BJ (cell line): ENCODE measurements at regions not wholly inside any gene's neighbourhood (a gene's known extent, or its start where the extent isn't known, plus 50 kb on each side); places are given as distances from the start of the nearest gene placed in this dataset.
"Not testable (repeated sequence)": the region's sequence is repeated elsewhere in the genome, so short reads cannot be mapped to it uniquely, and the experiment has no call there.

Experiments used
- CTCF ChIA-PET: fragments of 350-600 bp; formaldehyde crosslinking; extraction: SDS; loops from one replicate; lab custom pipeline; 2021; ENCODE audit warnings: antibody characterized with exemption, inconsistent platforms; lab: Yijun Ruan, JAX
- POLR2A ChIA-PET: fragments of 300-600 bp; sonication (Branson Sonifier 250); formaldehyde crosslinking; extraction: SDS; loops from one replicate; lab custom pipeline; 2021; ENCODE audit warnings: antibody characterized with exemption; lab: Charles Lee
- DNase-seq: peaks from one replicate; pipeline ENCODE4 v3.0.0-alpha.2; 2011; ENCODE audit warnings: low read depth
- H3K27me3 ChIP-seq: 2 replicates; pipeline ENCODE4 v1.6.0; 2011; ENCODE audit warnings: low read length; ENCODE audit not compliant: control insufficient read depth, insufficient read depth
- H3K36me3 ChIP-seq: 2 replicates; pipeline ENCODE4 v1.5.1; 2011; ENCODE audit warnings: low read length; ENCODE audit not compliant: control insufficient read depth, insufficient read depth
- H3K4me3 ChIP-seq: 2 replicates; pipeline ENCODE4 v1.5.1; 2011; ENCODE audit warnings: low read depth, mild to moderate bottlenecking, control low read depth, low read length
- CTCF ChIP-seq: IDR thresholded peaks from 2 replicates; pipeline ENCODE4 v1.5.1; 2011; ENCODE audit warnings: low read depth, mild to moderate bottlenecking, control low read depth, inconsistent platforms, low read length, moderate library complexity; ENCODE audit not compliant: insufficient read depth

DNA sequence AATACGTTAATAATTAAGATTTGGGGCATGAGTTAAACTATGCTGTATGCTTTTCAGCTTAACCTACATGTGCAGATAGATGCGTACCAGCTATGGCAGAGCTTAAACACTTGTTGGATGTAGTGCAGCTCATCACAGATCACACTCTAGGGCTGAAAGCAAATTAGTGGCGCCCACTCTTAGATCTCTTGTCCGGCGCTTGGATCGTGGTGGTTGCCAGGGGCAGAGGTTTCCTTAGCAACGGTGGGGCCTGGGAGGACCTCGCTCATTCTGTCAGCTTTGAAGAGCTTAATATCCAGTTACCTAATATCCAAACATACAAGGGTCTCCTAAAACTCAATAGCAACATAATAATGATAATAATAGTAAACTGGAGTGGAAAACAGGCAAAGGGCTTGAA lies 548.2 kb upstream of the PFKP start:
- POLR2A ChIA-PET: no interaction called here
- CTCF ChIA-PET: no interaction called here
- H3K36me3 ChIP-seq: no peaks in the 10 kb centered on the region
- TF ChIP-seq CTCF: no peak
- no peaks in the 10 kb centered on the region for H3K27me3 ChIP-seq
- no peak for DNase-seq
- no peak overlapping the region for H3K4me3 ChIP-seq

DNA sequence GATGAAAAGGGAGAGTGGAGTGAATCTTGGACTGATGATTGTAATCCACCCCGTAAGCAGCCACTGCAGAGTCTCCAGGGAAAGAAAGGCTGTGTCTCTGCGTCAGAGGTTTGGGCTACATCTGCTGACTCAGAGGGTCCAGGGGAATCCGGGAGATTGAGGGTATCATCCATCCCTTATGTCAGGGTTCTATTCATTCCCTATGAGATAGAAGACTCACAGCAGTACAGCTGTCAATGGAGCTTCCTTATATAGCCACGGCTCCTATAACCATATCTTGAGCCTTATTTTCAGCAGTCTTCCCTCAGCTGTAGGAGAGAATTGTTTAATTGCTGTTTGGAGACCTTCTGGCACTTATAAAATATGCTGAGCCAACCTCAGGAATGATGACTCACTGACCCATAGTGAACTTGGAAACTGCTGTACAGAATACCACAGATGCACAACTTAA lies 558.2 kb upstream of the PFKP start:
- no peak overlapping the region for H3K4me3 ChIP-seq
- ChIA-PET POLR2A (no interaction called here), CTCF (no interaction called here)
- no peaks in the 10 kb centered on the region for H3K36me3 ChIP-seq
- no peak for TF ChIP-seq CTCF
- DNase-seq: no peak
- no peaks in the 10 kb centered on the region for H3K27me3 ChIP-seq

DNA sequence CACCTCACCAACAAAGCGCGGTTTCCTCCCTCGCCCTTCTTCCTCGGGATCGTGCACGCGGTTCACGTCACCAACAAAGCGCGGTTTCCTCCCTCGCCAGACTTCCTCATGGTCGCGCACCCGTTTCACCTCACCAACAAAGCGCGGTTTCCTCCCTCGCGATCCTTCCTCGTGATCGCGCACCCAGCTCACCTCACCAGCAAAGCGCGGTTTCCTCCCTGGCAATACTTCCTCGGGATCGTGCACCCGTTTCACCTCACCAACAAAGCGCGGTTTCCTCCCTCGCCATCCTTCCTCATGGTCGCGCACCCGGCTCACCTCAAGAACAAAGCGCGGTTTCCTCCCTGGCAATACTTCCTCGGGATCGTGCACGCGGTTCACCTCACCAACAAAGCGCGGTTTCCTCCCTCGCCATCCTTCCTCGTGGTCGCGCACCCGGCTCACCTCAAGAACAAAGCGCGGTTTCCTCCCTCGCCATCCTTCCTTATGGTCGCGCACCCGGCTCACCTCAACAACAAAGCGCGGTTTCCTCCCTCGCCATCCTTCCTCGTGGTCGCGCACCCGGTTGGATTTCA lies 565.9 kb upstream of the PFKP start:
- DNase-seq, H3K36me3 ChIP-seq, H3K4me3 ChIP-seq, CTCF ChIA-PET, POLR2A ChIA-PET, H3K27me3 ChIP-seq: not testable (repeated sequence)

DNA sequence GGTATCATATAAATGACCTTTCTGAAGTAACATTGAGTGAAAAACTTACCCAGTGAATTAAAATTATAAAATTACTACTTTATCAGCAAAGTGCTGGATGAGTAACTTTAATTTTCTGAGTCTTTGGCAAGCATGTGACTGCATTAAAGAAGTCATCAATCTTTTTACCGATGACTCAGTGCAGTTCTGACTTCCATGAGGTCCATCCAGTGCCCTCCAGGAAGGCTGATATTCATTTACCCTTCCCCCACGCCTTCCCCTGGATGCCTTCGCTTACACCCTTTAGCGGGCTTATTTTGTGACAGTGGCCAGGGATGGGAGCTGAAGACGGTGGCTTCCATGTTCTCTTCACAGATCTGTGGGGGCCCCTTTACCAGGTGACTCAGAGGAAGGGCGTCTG lies 572.9 kb upstream of the PFKP start:
- TF ChIP-seq CTCF: no peak
- POLR2A ChIA-PET: no interaction called here
- CTCF ChIA-PET: no interaction called here

DNA sequence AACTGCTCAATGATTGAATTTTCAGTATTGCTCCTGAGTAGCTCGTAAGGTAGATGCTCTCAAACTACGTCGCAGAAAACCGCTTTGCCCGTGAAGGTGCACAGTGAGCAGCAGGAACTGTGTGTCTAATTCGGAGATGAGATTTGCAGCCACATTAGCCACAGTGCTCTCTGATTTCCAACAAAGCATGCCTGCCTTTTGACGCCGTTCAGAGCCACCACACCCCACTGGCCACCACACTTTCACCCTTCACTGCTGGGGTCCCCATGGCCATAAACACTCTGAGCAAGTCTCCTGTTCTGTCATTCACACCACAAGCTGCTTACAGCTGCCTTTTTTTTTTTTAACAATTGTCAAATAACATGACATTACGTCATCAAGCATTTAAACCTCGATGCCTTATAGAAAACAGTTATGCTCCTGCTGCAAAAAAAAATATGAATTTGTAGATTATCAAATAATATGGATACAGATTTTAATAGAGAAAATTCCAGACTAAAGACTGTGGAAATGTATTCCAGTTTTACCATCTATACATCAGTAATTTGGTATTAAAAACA lies 578.8 kb upstream of the PFKP start:
- POLR2A ChIA-PET: no interaction called here
- no peak overlapping the region for H3K4me3 ChIP-seq
- DNase-seq: no peak
- CTCF ChIA-PET: no interaction called here
- TF ChIP-seq CTCF: no peak
- H3K27me3 ChIP-seq: no peaks in the 10 kb centered on the region
- no peaks in the 10 kb centered on the region for H3K36me3 ChIP-seq

More for the DNA sequence above, 572.9 kb upstream of the PFKP start:
- Histone ChIP-seq H3K27me3 (no peaks in the 10 kb centered on the region), H3K36me3 (no peaks in the 10 kb centered on the region), H3K4me3 (no peak overlapping the region)
- DNase-seq: no peak

- CTCF ChIA-PET: no interaction called here
- Histone ChIP-seq H3K27me3 (no peaks in the 10 kb centered on the region), H3K36me3 (no peaks in the 10 kb centered on the region), H3K4me3 (no peak overlapping the region)
- POLR2A ChIA-PET: no interaction called here
- no peak for TF ChIP-seq CTCF
- no peak for DNase-seq
Measured at GRCh38 chr10:2487921-2488320, 579.4 kb upstream of the PFKP start.
